CD4-positive, alpha-beta T cell treated with Interleukin-6 for 4 hours (primary cell): ENCODE measurements at regions not wholly inside any gene's neighbourhood (a gene's known extent, or its start where the extent isn't known, plus 50 kb on each side); places are given as distances from the start of the nearest gene placed in this dataset.
"Not testable (repeated sequence)": the region's sequence is repeated elsewhere in the genome, so short reads cannot be mapped to it uniquely, and the experiment has no call there.

Source experiments
- DNase-seq: peaks from one replicate; pipeline ENCODE4 v3.0.0-alpha.2; 2020; ENCODE audit warnings: mixed read lengths

DNA sequence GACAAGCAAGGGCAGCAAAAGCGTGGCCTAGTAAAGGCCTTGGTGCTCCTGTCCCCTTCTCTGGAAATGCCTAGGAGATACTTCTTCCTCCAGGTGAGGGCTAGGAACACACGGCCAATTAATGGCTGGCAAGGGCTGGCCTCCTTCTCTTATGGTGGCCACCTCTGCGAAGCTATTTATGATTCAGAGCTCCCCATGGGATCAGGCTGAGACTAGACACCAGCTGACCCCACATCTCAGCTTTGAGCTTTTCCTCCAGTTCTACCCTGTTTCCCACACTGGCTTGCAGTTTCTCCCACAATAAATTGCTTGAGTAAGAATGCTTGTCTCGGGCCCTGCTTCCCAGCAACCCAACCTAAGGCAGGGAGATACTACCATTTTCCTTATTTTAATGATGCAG is 53.7 kb downstream of the CAMK2N1 start:
- DNase-seq, result no peak

DNA sequence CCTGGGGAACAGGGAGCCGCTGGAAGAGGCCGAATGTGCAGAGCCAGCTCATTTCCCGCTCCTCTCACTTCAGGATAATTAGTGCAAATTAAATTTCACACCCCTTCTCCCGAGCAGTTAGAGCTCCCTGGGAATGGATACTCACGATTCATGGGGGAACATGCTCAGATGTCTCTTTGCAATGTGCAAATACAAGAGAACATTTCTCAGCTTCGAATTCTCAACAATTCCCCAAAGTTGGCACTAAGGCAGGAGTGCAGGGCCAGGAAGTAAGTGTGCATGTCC is 54.9 kb downstream of the CAMK2N1 start:
- no peak for DNase-seq

DNA sequence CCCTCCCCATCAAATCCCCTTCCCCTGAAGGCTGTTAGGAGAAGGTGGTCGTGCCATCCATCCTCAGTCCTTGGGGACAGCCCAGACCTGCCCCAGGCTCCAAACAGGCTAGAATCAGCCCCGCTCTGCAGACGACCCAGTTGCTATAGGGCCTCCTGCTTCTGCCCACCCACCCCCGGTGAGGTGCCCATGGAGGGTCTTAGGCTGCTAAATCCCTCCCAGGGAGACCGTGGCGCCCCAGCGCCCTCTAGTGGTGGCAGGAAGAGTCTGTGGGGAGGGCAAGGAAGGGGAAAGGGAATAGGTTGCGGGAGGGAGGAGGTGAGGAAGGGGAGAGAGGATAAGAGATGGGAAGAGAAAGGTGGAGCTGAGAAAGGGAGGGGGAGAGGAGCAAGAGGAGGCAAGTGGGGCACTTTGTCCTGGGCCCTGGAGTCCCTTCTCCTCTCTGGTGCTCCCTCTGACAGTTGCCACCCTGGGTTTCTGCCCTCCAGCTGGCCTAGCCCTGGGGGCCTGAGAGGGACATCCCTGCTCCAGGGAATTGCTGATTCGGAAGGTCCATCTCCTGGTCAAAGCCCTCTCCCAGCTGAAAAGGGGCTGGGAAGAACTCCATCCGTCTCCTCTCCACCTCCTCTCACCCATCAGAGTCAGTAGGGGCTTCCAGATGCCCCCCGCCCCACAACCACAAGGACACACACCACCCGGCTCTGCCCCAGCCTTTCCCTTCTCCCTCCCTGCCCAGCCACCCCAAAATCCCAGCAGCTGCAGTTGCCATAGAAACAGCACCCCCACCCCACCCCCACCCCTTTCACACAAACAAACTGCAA is 55.4 kb downstream of the CAMK2N1 start:
- peak; percentile 50 for DNase-seq

DNA sequence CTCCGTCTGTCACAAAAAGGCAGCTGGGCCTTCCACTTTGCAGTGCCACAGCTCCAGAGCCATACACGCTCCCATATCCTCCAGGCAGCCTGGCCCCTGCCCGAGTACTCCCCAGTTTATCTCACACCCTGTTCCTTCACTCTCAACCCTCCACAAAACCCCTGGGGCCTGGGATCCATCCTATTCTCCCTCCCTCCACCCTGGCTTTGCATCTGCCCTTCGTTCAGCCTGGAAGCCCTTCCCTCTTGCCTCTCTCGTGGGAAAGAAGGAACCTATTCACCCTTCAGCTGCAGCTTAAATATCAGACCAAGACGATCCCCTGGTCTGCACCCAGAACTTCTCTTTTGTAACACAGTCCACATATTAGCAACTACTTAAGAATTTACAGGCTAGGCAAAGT is 56.7 kb downstream of the CAMK2N1 start:
- DNase-seq, result no peak

DNA sequence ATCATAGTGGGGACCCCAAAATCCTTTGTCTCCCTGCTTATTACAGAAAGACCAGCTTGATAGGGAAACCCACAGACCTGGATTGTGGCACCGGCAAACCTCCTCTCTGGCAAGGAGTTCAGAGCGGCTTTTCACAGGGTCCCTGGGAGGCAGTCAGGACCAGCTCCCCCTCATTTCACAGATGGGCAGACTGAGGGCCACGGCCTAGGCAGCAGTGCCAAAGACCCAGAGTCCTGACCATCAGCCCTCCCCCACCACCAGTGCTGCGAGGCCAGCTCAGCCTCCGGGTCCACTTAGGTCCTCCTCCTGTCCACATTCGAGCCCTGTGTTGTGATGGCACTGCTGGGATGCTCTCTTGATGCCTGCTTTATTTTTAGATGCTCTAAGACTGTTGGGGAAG is 57.2 kb downstream of the CAMK2N1 start:
- no peak for DNase-seq

DNA sequence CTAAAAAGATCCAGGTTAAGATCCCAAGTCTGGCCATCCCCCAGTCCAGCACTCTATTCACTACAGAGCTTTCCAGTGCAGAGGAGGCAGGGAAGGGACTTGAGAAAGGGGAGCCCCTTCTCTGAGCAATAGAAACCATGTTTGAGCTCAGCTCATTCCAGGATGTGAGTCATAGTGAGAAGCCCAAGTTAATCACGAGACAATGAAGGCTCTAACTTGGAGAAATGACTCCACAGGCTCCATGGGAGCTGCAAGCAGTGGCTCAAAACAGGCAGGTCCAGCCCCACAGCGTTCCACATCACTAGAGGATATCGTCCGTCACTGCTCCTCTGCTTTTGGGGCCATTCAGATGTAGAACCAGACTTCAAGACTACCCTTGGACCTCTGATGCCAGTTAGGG is 59.1 kb downstream of the CAMK2N1 start:
- DNase-seq, result no peak

DNA sequence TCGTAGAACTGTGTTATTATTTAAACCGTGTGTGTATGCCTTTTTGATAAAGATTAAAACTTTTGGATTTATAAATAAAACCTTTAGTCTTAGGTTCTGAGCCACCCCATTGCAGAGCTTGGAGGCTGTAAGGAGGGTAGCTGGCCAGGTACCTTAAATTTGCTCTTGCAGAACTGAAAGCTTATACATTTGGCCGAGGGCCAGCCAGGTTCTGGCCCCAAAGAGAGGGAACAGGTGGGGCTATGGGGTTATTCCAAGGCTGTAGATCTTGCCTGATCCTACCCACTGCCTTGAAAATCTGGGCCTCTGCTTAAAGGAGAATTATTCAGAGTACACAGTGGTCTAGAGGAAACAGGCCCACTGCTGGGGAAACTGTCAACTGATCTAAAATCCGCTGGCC is 59.6 kb downstream of the CAMK2N1 start:
- no peak for DNase-seq

DNA sequence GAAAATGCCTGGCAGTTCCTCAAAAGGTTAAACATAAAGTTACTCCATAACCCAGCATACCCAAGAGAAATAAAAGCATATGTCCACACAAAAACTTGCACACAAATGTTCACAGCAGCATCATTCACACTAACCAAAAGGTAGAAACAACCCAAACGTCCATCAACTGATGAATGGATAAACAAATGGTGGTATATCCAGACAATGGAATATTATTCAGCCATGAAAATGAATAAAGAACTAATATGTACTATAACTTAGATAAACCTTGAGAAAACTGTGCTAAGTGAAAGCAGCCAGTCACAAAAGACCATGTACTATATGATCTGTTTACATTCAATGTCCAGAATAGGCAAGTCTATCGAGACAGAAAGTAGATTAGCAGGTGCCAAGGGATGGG is 60.4 kb downstream of the CAMK2N1 start:
- DNase-seq, result no peak

DNA sequence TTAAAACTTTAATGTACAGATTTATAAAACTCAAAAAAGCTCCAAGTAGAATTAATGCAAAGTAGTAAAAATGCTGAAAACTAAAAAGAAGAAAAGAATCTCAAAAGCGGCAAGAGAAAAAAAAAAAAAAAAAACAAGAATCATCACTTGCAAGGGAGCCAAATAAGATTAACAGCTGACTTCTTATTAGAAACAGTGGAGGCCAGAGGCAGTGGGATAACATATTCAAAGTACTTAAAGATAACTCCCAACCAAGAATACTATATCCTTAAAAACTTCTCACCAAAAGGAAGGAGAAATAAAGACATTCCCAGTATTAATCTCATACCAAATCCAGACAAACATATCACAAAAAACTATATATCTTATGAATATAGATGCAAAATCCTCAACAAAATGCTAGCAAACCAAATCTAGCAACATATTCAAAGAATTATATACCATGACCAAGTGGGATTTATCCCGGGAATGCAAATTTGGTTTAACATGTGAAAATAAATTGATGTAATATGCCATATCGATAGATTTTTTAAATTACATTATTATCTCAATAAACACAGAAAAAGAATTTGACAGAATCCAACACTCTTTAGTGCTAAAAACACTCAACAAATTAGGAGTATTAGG is 62.7 kb downstream of the CAMK2N1 start:
- no peak for DNase-seq

DNA sequence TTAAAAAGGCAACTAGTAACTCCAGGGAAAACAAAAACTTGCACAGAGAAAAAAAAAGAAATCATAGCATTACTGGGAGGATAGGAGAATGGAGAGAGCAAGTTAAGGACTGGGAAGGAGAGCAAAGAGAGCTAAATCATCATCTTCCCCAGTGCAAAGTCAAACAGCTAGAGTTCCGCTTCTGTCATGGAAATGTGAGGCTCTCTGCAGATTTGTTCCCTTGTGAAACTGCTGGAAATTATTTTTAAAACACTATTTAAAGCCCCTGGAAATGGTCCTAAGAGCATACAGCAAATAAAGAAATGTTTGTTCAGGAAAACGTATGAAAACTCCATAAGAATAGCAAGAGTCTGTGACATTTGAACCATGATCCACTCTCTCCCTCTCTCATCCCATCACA is 64.6 kb downstream of the CAMK2N1 start:
- no peak for DNase-seq

DNA sequence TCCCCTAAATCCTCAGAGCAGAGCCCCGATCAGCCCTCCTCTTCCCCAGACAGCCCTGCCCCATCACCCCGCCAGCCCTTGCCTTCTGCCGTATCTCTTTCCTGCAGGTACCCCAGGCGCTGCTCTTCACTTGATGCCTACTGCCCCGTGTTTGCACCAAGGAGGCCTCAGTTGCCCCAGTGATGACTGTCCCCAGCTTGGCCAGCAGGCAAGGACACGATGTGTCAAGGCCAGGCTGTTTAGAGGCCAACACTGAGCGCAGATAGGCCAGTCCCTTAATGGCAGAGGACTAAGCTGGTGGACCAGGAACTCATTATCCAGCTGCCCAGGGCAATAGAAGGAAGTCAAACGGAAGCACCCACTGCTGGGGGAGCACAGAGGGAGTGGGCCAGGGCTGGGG is 68.4 kb downstream of the CAMK2N1 start:
- DNase-seq, result no peak

DNA sequence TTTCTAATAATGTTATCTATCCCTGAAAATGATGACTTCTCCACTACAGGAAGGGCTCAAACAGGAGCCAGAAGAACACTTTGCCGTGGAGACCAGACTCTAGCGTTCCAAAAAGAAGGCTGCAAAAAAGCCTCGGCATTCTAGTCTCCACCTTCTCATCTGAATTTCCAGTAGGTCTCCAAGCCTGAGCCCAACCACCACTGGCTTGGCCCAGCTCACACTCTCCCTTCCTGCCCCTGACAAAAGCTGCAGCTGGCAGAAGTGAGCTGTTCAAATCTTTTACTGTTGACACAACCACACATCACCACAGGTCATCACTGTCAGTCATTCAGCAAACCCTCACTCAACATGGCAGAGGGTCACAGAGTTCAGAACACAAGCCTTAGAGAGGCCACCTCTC is 69.3 kb downstream of the CAMK2N1 start:
- DNase-seq, result no peak

DNA sequence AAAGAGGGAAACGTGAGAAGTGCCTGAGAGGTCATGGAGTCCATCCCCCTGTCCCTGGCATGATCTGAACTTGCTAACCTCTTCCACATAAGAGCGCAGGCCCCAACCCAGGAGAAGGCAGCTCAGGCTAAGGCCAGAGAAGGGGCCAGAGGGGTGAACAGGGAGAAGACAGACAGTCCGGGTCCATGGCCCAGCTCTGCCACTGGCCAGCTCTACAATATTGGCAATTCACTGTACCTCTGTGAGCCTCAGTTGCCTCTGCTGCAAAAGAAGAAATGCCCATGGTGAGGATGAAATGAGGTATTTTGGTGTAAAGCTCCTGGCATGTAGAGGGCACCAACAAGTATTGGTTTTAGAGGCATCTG is 72.3 kb downstream of the CAMK2N1 start:
- no peak for DNase-seq

DNA sequence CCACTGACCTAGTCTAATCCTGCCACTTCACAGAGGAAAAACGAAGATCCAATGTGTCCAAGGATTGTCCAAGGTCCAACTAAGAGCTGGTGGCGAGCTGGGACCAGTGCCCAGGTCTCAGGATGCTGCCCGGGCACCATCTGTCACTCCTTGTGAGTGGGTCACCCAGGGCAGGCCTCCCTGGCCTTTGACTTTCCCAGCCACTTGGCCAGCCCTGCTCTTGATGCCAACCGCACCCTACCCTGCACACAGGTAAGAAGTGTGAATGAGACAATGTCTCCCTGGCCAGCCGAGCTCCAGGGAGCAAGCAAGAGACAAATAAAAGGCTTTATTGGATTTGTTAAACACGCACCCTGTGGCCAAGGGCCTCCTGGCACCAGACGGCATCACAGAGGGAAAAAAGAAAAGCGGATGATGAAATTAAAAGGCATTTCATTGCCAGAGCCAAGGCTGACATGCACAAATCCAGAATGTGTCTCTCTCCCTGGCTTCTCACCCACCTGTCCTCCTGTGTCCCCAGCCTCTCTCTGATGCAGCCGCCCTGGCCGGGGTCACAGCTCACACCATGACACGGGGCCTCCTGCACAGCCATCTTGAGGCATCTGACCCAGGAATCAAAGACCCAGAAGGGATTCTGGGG is 72.8 kb downstream of the CAMK2N1 start:
- DNase-seq, result no peak

DNA sequence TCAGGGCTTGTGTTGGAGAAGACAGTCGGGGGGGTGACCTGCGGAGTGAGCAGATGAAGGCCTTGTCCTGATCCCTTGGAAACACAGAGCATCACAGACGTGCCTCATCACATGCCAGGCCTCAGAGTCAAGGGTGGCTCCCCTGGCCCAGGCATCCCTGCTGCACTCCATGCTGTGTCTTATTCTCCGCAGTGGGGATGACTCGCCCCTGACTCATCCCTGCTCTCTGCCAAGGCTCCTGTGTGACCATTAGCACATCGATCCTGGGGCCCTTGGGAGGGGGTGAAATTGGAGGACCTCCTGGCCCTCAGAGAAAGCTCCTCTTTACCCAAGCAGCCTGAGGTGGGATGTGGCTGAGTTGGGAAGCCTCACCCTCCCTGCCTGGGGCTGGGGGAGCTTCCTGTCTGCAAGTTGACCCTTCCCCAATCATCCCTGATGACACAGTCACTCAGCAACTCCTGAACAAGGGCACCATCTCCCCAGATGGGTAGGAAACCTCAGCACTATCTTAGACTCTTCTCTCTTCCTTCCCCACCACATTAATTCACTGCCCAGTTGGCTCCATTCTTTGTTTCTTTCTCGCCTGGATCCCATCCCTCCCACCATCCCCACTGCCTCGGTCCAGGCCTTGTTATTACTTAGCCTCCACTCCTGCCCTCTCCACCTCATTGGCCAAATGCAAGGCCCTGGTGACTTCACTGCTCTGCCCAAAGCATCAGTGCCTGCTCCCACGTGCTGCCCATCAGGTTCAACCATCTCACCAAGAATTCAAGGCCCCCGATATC is 74.6 kb downstream of the CAMK2N1 start:
- DNase-seq, result no peak

DNA sequence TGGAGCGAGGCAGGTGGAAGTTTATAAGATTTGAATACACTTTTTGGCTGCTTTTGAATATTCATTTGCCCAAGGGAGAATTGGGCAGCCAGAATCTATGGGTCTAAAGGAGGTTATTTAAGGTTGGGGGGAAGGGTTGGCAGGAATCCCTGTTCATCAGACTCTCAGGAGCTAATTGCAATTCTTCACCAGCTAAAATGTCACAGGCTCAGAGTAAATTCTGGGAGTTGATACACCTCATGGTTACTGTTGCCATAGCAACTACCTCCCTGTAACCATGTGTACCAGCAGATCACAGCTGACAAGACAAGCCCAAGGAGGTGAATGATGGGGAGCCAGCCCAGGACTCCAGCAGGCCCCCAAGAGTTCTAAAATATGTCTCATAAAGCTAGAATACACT is 75.5 kb downstream of the CAMK2N1 start:
- DNase-seq, result no peak

DNA sequence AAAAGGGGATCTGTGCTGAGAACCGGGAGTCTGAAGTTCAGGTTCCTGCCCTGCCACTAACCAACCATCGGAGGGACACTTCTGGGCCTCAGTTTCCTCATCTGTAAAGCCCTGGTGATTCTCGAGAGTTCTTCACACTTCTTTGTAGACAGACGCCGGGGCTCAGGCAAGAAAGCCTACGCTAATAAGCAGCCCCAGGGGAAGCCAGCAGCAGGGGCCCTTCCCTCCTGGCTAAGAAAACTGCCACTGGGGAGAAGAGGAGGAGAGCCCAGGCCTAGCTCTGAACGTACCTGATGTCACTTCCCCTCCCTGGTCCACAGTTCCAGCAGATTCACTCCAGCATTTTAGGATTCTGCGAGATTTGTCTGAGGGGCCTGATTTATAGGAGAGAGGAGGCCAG is 76.0 kb downstream of the CAMK2N1 start:
- no peak for DNase-seq

DNA sequence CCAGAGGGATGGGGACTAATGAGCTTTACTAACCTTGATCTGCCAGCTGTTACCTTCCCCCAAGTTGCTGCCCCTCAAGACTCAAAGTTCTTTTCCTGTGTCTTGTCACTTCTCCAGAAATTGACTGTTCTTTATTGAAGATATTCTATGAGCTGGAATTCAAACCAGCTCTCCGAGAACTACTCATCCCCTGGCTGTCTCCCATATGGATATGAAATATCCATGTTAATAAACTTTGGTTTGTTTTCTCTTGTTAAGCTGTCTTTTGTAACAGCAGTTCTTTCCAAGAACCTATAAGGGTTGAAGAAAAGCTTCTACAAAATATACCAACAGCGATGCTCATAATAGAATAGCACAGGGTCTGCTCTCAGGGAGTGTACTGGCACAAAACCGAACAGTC is 77.0 kb downstream of the CAMK2N1 start:
- DNase-seq, result no peak

DNA sequence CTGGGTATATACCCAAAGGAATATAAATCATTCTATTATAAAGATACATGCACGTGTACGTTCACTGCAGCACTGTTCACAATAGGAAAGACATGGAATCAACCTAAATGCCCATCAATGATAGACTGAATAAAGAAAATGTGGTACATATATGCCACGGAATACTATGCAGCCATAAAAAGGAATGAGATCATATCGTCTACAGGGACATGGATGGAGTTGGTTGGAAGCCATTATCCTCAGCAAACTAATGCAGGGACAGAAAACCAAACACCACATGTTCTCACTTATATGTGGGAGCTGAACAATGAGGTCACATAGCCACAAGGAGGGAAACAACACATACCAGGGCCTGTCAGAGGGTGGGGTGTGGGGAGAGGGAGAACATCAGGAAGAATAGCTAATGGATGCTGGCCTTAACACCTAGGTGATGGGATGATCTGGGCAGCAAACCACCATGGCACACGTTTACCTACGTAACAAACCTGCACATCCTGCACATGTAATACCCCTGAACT is 77.8 kb downstream of the CAMK2N1 start:
- not testable (repeated sequence) for DNase-seq

DNA sequence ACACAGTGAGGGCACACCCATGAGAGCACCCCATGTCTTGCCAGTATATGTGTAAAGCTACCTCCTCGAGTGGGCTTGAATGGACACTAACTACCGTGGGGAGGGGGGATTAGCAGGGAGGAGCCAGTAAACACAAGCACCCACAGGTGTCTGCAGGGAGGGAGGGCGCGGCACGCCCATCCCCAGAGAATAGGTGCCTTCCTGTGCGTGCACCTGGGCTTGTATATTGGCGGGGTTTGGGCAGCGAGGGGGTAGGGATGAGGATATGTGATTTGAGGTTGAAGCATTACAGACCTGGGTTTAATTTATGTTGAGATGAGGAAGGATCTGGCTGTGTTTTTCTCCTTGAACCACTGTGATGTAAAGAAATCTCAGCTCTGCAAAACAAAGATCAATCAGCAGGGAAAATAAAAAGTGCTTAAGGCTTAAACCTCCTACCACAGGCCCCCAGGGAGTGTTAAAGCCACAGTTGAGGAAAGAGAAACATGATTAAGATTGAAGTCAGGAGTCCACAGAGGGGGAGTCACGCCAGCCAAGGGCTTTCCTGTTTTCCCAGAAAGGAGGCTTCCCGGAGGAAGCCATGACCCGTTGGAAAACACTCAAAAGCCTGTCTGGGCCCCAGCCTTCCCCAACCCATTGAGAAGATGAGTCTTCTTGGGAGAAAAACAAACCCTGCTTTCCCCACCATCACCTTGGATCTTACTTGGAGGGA is 80.0 kb downstream of the CAMK2N1 start:
- no peak for DNase-seq

DNA sequence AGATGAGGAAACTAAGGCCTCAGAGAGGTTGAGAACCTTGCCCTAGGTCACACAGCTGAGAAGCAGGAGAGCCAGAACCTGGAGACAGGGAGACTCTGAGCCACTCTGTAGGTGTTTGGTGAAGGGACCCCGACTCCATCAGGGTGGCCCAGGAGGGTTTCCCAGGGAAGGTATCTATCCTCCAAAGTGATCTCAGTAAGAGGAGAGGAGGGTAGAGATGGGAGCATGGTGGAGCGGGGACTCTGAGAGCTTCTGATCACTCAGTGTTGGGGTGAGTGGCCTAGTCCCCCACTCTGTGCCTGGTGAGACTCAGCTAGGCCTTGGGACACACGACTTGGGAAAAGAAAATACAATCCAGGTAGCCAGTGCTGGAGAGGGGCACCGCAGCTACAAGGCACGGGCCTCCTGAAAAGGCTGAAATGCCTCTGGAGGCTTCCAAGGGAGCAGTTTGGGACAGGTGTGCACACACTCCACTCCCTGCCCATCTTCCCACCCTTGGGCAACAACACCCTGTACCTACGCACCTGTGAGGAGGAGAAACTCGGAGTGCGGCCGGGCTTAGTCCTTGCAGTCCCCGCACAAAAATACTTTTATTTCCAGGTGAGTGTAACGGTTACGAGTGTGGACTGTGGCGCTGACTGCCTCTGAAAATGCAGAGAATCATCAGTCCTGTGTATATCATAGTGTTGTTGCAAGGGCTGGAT is 80.8 kb downstream of the CAMK2N1 start:
- DNase-seq, result no peak
